SK-N-SH (cell line): ENCODE measurements at regions not wholly inside any gene's neighbourhood (a gene's known extent, or its start where the extent isn't known, plus 50 kb on each side); places are given as distances from the start of the nearest gene placed in this dataset.

Source experiments
- CTCF ChIA-PET: fragments of 300-600, 350-600 bp; formaldehyde crosslinking; extraction: SDS; loops from one replicate; lab custom pipeline; 2021; lab: Yijun Ruan, JAX
- POLR2A ChIA-PET: fragments of 350-600 bp; sonication (Branson Sonifier 250); formaldehyde crosslinking; extraction: SDS; loops from one replicate; lab custom pipeline; 2020; ENCODE audit warnings: antibody characterized with exemption, inconsistent platforms; lab: Yijun Ruan, JAX
- DNase-seq: peaks from one replicate; pipeline ENCODE4 v3.0.0; 2012
- H2AFZ ChIP-seq: fragments of 200-600 bp; sonication (generic); 2 replicates; pipeline ENCODE4 v1.8.1; 2016; ENCODE audit warnings: antibody characterized with exemption, mild to moderate bottlenecking, low read depth
- H3F3A ChIP-seq: fragments of 200-600 bp; sonication (generic); replicated peaks from 2 replicates; pipeline ENCODE3; 2016; ENCODE audit warnings: antibody characterized with exemption, mild to moderate bottlenecking; ENCODE audit not compliant: insufficient read depth
- H3K27ac ChIP-seq, 2 experiments: fragments of 200-500 bp in 1 of 2; fragments of 200-600 bp in 1 of 2; sonication (Bioruptor generic) in 1 of 2; sonication (generic), shearing (Covaris generic) in 1 of 2; 2 replicates each; pipeline versions ENCODE4 v1.5.1 to v1.6.1; 2014 to 2016; ENCODE audit warnings: low read depth in 2 of 2, inconsistent platforms in 1 of 2, low read length in 1 of 2, mild to moderate bottlenecking in 1 of 2, mixed read lengths in 1 of 2
- H3K27me3 ChIP-seq: fragments of 200-600 bp; sonication (generic), shearing (Covaris generic); 2 replicates; pipeline ENCODE4 v1.6.1; 2016; ENCODE audit warnings: mixed run types; ENCODE audit not compliant: insufficient read depth
- H3K36me3 ChIP-seq, 2 experiments: fragments of 200-500 bp in 1 of 2; fragments of 200-600 bp in 1 of 2; sonication (Bioruptor generic) in 1 of 2; sonication (generic) in 1 of 2; replicated peaks in 1 of 2; 2 replicates each; pipeline versions ENCODE3 to v1.5.1; 2014 to 2016; ENCODE audit warnings: low read length in 1 of 2, mild to moderate bottlenecking in 1 of 2; ENCODE audit not compliant: insufficient read depth in 2 of 2, control insufficient read depth in 1 of 2
- H3K4me1 ChIP-seq, 2 experiments: fragments of 200-500 bp in 1 of 2; fragments of 200-600 bp in 1 of 2; sonication (Bioruptor generic) in 1 of 2; sonication (generic), shearing (Covaris generic) in 1 of 2; 2 replicates each; pipeline versions ENCODE4 v1.5.1 to v1.6.1; 2014 to 2016; ENCODE audit warnings: low read depth in 1 of 2, low read length in 1 of 2, mixed run types in 1 of 2; ENCODE audit not compliant: insufficient read depth in 2 of 2, control insufficient read depth in 1 of 2
- H3K4me2 ChIP-seq: fragments of 200-600 bp; sonication (generic), shearing (Covaris generic); 2 replicates; pipeline ENCODE4 v1.6.1; 2017; ENCODE audit warnings: mixed run types
- H3K4me3 ChIP-seq, 2 experiments: fragments of 200-500 bp in 1 of 2; fragments of 200-600 bp in 1 of 2; sonication (Bioruptor generic) in 1 of 2; sonication (generic), shearing (Covaris generic) in 1 of 2; 2 replicates each; pipeline versions ENCODE4 v1.5.1 to v1.8.1; 2014 to 2016; ENCODE audit warnings: low read depth in 2 of 2, inconsistent platforms in 1 of 2, low read length in 1 of 2, mild to moderate bottlenecking in 1 of 2, mixed read lengths in 1 of 2, moderate library complexity in 1 of 2
- H3K79me2 ChIP-seq: fragments of 200-600 bp; sonication (generic); 2 replicates; pipeline ENCODE4 v1.8.1; 2017; ENCODE audit warnings: mild to moderate bottlenecking; ENCODE audit not compliant: insufficient read depth
- H3K9ac ChIP-seq: fragments of 200-600 bp; sonication (generic); 2 replicates; pipeline ENCODE4 v1.6.1; 2017; ENCODE audit warnings: mixed run types
- H3K9me2 ChIP-seq: fragments of 200-600 bp; sonication (generic); 2 replicates; pipeline ENCODE4 v1.6.1; 2017; ENCODE audit warnings: mixed run types
- H3K9me3 ChIP-seq: fragments of 200-600 bp; sonication (generic); 2 replicates; pipeline ENCODE4 v1.6.1; 2017; ENCODE audit warnings: mixed run types, mild to moderate bottlenecking, moderate library complexity
- H4K20me1 ChIP-seq: fragments of 200-600 bp; sonication (generic); 2 replicates; pipeline ENCODE4 v1.6.1; 2017; ENCODE audit warnings: mild to moderate bottlenecking, mixed run types; ENCODE audit not compliant: insufficient read depth
- CHD2 ChIP-seq: fragments of 150-350 bp; IDR thresholded peaks from 2 replicates; pipeline ENCODE4 v1.6.1; 2018; ENCODE audit warnings: low read length; ENCODE audit not compliant: partially characterized antibody
- ELF1 ChIP-seq: IDR thresholded peaks from 2 replicates; pipeline ENCODE4 v1.4.0; 2012
- EP300 ChIP-seq, 2 experiments: IDR thresholded peaks; 2 replicates each; pipeline versions ENCODE4 v1.4.0 to v1.6.1; 2012; ENCODE audit warnings: borderline replicate concordance in 1 of 2, low read depth in 1 of 2, low read length in 1 of 2
- FOSL2 ChIP-seq: IDR thresholded peaks from 2 replicates; pipeline ENCODE4 v1.4.0; 2012; ENCODE audit warnings: low read depth, mild to moderate bottlenecking, moderate library complexity, borderline replicate concordance
- GATA2 ChIP-seq: sonication (generic); formaldehyde crosslinking; IDR thresholded peaks from 2 replicates; pipeline ENCODE4 v1.5.0; 2020; ENCODE audit warnings: mild to moderate bottlenecking, missing genetic modification reagents
- RXRA ChIP-seq: IDR thresholded peaks from 2 replicates; pipeline ENCODE4 v1.4.0; 2012; ENCODE audit warnings: low read depth, mild to moderate bottlenecking, borderline replicate concordance
- TCF12 ChIP-seq: IDR thresholded peaks from 2 replicates; pipeline ENCODE4 v1.4.0; 2012
- TEAD4 ChIP-seq: IDR thresholded peaks from 2 replicates; pipeline ENCODE4 v1.4.0; 2012; ENCODE audit warnings: mild to moderate bottlenecking, borderline replicate concordance; ENCODE audit not compliant: insufficient read depth
- YY1 ChIP-seq: IDR thresholded peaks from 2 replicates; pipeline ENCODE4 v1.4.0; 2012; ENCODE audit warnings: low read depth, mild to moderate bottlenecking
- WGBS: methylation state at CpG from one replicate; pipeline ENCODE4 v1.1.6; 2017; ENCODE audit warnings: low lambda C conversion rate; 5-methylcytosine and 5-hydroxymethylcytosine counted together
- TF ChIP-seq, protein P1 (sequence below): IDR thresholded peaks from 2 replicates; pipeline ENCODE4 v1.6.1; 2012; ENCODE audit warnings: mild to moderate bottlenecking, low read depth, low read length, moderate library complexity
- TF ChIP-seq, protein P2 (sequence below): IDR thresholded peaks from 2 replicates; pipeline ENCODE4; 2012
- TF ChIP-seq, protein P3 (sequence below): fragments of 150-350 bp; IDR thresholded peaks from 2 replicates; pipeline ENCODE4 v1.6.1; 2017; ENCODE audit warnings: antibody characterized with exemption, low read length, low read depth, borderline replicate concordance
- TF ChIP-seq, protein P4 (sequence below): fragments of 200-600 bp; sonication (generic); IDR thresholded peaks from 2 replicates; pipeline ENCODE4 v1.6.1; 2017; ENCODE audit warnings: antibody characterized with exemption, mild to moderate bottlenecking, moderate library complexity
- TF ChIP-seq, protein P5 (sequence below): fragments of 150-350 bp; IDR thresholded peaks from 2 replicates; pipeline ENCODE4 v1.6.1; 2016; ENCODE audit warnings: mild to moderate bottlenecking, low read depth, low read length

DNA sequence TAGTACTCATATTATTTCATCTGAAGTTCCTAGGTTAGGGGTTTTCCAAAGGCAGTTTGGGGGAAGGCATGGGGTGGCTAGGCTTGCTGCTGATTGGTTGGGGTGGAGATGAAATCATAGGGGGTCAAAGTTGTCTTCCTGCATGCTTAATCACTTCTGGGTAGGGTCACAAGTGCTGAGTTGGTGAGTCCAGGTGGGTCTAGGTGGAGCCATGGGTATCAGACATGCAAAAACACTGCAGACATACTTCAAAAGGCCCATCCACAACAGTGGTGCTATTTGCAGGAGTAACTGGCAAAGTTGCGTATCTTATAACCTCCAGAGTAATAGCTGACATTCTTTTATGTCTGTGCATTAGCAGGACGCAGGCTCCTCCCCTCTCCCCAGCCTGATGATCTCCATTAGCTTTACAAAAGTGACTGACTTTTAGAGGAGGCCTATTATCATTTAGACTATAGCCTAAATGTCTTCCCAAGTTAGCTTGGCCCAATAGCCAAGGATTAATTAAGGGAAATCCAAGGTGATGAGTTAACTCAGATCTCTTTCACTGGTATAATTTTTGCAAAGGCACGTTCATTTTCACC, 374.4 kb upstream of the PRMT6 start:
- ChIA-PET POLR2A (no interaction called here), CTCF (no interaction called here)
- H3K4me1 ChIP-seq = no peaks in the 10 kb centered on the region; a peak in 1 of 4 replicates
- no peaks in the 10 kb centered on the region for H3K9me2 ChIP-seq
- WGBS = 42% methylated on average over 3 of the region's 3 CpGs
- DNase-seq = no peak
- no peaks in the 10 kb centered on the region for H3F3A ChIP-seq
- no peak overlapping the region for H3K9ac ChIP-seq
- no peak overlapping the region for H2AFZ ChIP-seq
- H3K9me3 ChIP-seq = no peaks in the 10 kb centered on the region
- no peaks in the 10 kb centered on the region for H3K79me2 ChIP-seq
- H4K20me1 ChIP-seq = no peaks in the 10 kb centered on the region
- TF ChIP-seq TCF12 (no peak), RXRA (no peak), FOSL2 (no peak), YY1 (no peak), EP300 (IDR thresholded peaks at IDR 0.05; ENCODE audit: borderline replicate concordance in 1 of 2, low read depth in 1 of 2, low read length in 1 of 2) (no peak), TEAD4 (no peak), ELF1 (no peak), CHD2 (no peak), GATA2 (CRISPR knock-in tag) (no peak)
- TF ChIP-seq, protein P1, sequence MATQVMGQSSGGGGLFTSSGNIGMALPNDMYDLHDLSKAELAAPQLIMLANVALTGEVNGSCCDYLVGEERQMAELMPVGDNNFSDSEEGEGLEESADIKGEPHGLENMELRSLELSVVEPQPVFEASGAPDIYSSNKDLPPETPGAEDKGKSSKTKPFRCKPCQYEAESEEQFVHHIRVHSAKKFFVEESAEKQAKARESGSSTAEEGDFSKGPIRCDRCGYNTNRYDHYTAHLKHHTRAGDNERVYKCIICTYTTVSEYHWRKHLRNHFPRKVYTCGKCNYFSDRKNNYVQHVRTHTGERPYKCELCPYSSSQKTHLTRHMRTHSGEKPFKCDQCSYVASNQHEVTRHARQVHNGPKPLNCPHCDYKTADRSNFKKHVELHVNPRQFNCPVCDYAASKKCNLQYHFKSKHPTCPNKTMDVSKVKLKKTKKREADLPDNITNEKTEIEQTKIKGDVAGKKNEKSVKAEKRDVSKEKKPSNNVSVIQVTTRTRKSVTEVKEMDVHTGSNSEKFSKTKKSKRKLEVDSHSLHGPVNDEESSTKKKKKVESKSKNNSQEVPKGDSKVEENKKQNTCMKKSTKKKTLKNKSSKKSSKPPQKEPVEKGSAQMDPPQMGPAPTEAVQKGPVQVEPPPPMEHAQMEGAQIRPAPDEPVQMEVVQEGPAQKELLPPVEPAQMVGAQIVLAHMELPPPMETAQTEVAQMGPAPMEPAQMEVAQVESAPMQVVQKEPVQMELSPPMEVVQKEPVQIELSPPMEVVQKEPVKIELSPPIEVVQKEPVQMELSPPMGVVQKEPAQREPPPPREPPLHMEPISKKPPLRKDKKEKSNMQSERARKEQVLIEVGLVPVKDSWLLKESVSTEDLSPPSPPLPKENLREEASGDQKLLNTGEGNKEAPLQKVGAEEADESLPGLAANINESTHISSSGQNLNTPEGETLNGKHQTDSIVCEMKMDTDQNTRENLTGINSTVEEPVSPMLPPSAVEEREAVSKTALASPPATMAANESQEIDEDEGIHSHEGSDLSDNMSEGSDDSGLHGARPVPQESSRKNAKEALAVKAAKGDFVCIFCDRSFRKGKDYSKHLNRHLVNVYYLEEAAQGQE = no peak
- TF ChIP-seq, protein P2, sequence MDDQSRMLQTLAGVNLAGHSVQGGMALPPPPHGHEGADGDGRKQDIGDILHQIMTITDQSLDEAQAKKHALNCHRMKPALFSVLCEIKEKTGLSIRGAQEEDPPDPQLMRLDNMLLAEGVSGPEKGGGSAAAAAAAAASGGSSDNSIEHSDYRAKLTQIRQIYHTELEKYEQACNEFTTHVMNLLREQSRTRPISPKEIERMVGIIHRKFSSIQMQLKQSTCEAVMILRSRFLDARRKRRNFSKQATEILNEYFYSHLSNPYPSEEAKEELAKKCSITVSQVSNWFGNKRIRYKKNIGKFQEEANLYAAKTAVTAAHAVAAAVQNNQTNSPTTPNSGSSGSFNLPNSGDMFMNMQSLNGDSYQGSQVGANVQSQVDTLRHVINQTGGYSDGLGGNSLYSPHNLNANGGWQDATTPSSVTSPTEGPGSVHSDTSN = no peak
- TF ChIP-seq, protein P3, sequence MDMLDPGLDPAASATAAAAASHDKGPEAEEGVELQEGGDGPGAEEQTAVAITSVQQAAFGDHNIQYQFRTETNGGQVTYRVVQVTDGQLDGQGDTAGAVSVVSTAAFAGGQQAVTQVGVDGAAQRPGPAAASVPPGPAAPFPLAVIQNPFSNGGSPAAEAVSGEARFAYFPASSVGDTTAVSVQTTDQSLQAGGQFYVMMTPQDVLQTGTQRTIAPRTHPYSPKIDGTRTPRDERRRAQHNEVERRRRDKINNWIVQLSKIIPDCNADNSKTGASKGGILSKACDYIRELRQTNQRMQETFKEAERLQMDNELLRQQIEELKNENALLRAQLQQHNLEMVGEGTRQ = no peak
- TF ChIP-seq, protein P4, sequence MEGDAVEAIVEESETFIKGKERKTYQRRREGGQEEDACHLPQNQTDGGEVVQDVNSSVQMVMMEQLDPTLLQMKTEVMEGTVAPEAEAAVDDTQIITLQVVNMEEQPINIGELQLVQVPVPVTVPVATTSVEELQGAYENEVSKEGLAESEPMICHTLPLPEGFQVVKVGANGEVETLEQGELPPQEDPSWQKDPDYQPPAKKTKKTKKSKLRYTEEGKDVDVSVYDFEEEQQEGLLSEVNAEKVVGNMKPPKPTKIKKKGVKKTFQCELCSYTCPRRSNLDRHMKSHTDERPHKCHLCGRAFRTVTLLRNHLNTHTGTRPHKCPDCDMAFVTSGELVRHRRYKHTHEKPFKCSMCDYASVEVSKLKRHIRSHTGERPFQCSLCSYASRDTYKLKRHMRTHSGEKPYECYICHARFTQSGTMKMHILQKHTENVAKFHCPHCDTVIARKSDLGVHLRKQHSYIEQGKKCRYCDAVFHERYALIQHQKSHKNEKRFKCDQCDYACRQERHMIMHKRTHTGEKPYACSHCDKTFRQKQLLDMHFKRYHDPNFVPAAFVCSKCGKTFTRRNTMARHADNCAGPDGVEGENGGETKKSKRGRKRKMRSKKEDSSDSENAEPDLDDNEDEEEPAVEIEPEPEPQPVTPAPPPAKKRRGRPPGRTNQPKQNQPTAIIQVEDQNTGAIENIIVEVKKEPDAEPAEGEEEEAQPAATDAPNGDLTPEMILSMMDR = no peak
- TF ChIP-seq, protein P5, sequence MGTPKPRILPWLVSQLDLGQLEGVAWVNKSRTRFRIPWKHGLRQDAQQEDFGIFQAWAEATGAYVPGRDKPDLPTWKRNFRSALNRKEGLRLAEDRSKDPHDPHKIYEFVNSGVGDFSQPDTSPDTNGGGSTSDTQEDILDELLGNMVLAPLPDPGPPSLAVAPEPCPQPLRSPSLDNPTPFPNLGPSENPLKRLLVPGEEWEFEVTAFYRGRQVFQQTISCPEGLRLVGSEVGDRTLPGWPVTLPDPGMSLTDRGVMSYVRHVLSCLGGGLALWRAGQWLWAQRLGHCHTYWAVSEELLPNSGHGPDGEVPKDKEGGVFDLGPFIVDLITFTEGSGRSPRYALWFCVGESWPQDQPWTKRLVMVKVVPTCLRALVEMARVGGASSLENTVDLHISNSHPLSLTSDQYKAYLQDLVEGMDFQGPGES = no peak
- no peak overlapping the region for H3K4me3 ChIP-seq
- no peak overlapping the region for H3K27ac ChIP-seq
- H3K4me2 ChIP-seq = no peak overlapping the region
- H3K36me3 ChIP-seq = no peaks in the 10 kb centered on the region
- H3K27me3 ChIP-seq = no peaks in the 10 kb centered on the region
